ENCODE measurements at regions not wholly inside any gene's neighbourhood (a gene's known extent, or its start where the extent isn't known, plus 50 kb on each side); places are given as distances from the start of the nearest gene placed in this dataset.

DNA sequence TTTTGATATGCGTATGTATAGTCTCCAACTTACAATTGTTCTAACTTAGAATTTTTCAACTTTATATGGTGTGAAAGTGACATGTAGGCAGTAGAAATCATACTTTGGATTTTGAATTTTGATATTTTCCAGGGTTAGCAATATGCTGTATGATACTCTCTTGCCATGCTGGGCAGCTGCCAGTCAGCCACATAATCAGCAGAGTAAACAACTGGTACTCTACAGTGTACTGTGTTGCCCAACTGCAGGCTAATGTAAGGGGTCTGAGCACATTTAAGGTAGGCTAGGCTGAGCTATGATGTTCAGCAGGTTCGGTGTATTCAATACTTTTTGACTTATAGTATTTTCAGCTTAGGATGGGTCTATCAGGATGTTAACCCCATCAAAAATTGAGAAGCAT, 52.0 kb upstream of the RYK start:
- intact Hi-C loops (cut with DNase I), result loop anchor here in 1 of 2 donors (10.0 kb wide), 1 partner anchor 368 kb away; no protein-coding TSS in a partner anchor
- DNase-seq, result no peak
- ATAC-seq, result no peak

DNA sequence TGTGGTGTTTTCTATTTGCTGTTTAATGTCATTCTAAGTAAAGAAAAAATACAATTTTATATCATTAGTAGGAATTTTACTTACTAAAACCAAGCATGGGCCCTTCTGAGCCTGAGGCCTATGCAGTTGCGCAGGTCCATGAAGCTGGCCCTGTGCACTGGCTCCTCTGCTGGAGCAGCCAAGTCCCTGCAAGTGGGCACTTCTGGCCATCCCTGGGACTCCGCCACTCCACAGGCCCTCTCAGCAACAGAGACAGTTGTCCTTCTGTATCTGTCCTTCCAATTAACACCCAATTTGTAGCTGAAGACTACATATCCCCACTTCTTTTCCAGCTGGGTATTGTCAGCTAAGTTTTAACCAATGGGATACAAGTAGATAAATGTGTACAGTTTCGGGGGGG, 49.9 kb upstream of the RYK start:
- peak; percentile 69 to 79 for ATAC-seq
- no peak for DNase-seq
- intact Hi-C loops (cut with DNase I), result loop anchor here (1.0 to 10.0 kb wide), 2 partner anchors 87 to 366 kb away; no protein-coding TSS in a partner anchor

Measured in left cardiac atrium (tissue), 4 donors.